Left renal cortex interstitium (tissue), 4 donors: ENCODE measurements at regions not wholly inside any gene's neighbourhood (a gene's known extent, or its start where the extent isn't known, plus 50 kb on each side); places are given as distances from the start of the nearest gene placed in this dataset.

Experiments used
- DNase-seq, 4 donors: peaks; one replicate each; pipeline ENCODE4 v3.0.0-alpha.2; 2013; ENCODE audit warnings: low read depth in 4 of 4, low spot score in 2 of 4, missing footprints in 1 of 4

- DNase-seq: no peak
These were observed 951.2 kb downstream of the PCDH18 start for GRCh38 chr4:136581119-136581518.

GRCh38 chr4:136575146-136575545 is 957.1 kb downstream of the PCDH18 start:
- no peak for DNase-seq

DNA sequence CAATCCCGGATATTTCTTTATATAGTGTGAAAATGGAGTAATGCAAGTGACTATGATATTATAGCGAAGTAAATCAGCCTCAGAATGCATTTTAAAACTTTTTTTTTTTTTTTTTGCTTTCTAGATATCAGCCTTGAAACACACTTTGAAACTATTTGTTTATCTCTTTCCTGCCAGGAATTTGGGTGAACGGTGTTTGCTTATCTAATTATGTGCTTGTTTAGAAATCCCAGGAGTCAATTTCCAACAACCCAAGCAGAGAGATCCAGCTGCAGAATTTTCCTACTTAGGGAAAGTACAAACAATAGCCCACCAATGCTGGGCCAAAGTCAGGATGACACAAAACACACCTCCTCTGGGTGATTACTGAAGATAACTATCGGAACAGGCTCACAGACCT is 958.8 kb downstream of the PCDH18 start:
- DNase-seq: no peak

DNA sequence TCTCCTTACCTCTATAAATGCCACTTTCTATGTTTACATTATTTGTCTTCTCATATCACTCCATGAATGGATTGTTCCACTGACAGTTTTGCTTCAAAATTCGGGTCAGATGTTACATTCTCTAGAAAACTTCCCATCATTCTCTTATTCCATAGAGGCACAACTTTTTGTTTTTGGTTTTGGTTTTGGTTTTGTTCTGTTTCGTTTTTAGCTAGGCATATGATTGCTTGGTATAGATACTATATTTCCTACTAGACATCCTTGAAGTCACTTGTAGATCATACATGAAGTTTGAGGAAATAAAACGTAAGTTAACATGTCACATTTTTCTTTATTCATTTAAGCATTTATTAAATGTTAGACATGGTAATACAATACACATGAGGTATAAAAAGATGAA is 961.0 kb downstream of the PCDH18 start:
- no peak for DNase-seq

- no peak for DNase-seq
These were observed 969.5 kb downstream of the PCDH18 start for GRCh38 chr4:136562834-136563233.

DNA sequence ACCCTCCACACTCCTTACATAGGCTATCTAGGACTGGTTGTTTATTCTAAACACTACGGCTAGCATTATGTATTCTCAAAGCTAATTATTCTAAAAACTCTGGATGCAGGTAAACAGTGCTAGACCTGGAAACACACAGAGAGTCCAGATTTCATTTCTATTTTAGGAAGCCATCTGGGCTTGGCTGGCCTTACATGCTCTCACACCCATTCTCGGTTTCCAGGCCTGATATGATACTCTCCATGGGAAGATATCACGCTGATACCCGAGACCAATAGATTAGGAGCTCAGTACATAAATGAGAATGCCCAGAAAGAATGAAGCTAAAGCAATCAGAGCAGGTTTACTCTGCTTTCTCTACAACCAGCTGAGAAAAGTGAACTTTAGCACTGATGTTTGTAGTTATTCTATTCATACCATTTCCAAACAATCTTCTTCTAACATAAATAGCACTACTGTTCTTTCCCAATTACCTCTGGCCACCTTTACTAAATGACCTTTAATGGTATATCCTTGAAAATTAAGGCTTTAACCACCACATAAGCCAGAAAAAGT is 973.3 kb downstream of the PCDH18 start:
- DNase-seq: no peak

GRCh38 chr4:136557396-136557795 is 974.9 kb downstream of the PCDH18 start:
- DNase-seq: no peak

- no peak for DNase-seq
These were observed 978.3 kb downstream of the PCDH18 start for GRCh38 chr4:136554033-136554432.

DNA sequence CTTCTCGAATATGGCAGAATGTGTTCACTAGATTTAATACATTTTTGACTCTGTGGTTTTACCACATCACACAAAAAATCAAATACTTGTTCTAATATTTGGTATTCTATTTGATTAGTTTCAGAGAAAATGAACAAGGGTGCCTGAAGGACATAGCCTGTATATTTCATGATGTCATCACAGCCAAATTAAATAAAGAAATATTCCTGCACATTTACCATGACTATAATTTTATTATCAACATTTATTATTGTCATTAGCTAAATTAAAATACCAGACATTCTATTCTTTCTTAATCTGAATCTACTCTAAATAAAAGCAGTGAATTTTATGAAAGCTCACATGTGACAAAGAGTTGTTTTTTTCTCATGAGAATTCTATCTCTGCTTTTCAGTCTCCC is 980.5 kb downstream of the PCDH18 start:
- no peak for DNase-seq

DNA sequence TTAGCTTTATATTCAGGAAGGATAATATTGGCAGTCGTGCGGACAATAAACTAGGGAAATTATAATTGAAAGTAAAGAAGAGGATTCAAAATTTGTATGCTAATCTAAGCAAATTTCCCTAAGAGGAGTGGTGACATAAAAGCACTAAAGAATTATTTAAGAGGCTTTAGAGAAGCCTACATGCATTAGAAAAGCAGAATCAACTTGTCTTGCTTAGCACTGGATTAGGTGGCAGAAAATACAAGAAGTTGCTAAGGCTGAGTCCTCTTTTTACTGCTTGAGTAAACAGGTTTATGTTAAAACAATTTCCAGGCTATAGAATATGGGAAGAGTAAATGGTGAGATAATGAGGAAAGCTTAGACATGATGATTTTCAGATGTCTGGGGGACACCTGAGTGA is 991.5 kb downstream of the PCDH18 start:
- no peak for DNase-seq

DNA sequence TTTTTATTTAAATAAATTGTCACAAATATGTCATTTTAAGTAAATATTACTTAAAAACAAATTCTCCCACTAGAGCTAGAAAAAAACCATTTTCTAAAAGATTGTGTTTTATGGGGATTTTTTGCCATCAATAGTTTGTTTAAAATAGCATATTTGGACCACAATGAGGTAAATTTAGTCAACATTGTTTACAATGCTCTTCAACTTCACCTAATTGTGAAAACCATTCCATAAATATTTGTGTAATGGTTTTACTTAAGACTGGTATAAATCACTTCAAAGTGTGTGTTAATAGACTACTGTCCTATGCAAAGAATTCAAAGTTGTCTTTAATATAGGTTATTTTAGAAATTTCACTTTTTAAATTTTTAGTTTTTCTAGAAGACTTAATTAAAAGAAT is 1004.2 kb downstream of the PCDH18 start:
- DNase-seq: no peak

GRCh38 chr4:136526517-136526916 is 1005.8 kb downstream of the PCDH18 start:
- no peak for DNase-seq

GRCh38 chr4:136524039-136524438 is 1008.3 kb downstream of the PCDH18 start:
- DNase-seq: no peak

- no peak for DNase-seq
These were observed 1015.9 kb downstream of the PCDH18 start for GRCh38 chr4:136516371-136516770.

- no peak for DNase-seq
These were observed 1027.3 kb downstream of the PCDH18 start for GRCh38 chr4:136505020-136505419.

DNA sequence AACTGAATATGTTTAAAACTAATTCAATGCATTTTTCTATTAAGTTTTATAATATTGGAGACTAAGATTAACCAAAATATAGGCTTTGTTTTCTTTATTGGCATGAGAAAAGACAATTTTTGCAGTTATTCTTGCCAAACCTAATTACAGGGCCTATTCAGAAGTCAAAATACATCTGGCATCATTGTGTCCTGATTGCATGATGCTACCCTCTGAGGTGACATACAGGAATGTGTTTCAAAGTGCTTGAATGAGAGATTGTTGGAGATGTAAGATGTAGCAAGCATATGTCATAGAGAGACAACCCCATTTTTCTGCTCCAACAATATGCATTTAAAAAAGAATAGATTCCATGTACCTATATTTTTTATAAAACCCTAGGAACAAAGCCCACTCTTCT is 1036.4 kb downstream of the PCDH18 start:
- no peak for DNase-seq

GRCh38 chr4:136495076-136495475 is 1037.2 kb downstream of the PCDH18 start:
- no peak for DNase-seq

DNA sequence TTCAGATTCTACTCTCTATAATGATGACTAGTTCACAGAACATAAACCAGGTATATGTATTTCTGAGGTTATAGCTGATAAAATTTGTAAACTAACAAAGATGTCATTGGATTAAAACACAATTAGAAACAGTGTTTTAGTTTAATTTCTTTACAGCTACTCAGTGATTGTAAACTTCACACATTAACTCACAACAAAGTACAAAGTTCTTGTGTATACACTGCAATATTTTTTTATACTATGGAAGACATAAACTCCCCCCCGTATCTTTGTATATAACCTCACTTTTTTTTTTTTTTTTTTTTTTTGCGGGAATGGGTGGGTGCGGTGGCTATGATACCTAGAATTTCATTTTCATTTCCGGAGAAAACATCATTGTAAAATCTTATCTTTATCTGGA is 1043.2 kb downstream of the PCDH18 start:
- DNase-seq: no peak

GRCh38 chr4:136484996-136485395 is 1047.3 kb downstream of the PCDH18 start:
- no peak for DNase-seq

- DNase-seq: no peak
These were observed 1055.5 kb downstream of the PCDH18 start for GRCh38 chr4:136476753-136477152.

GRCh38 chr4:136471051-136471450 is 1061.2 kb downstream of the PCDH18 start:
- no peak for DNase-seq

GRCh38 chr4:136465691-136466090 is 1066.6 kb downstream of the PCDH18 start:
- no peak for DNase-seq

DNA sequence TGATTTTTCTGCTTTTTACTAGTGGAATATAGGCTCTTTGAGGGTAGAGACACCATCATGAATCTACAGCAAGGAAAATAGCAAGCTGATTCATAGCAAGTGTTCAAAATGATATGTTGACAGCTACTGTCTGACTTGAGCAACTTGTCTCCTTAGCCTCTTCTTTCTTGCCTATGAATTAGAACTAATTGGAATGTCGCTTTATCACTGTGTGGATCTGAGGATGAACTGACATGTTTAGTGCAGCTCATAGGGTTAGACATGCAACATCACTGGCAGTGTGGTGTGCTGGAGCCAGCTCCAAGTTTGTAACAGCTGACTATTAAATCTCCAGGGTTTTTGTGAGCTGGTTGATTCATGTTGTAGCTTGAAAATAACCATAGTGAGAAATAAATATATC is 1068.4 kb downstream of the PCDH18 start:
- DNase-seq: no peak
